ENCODE measurements at regions not wholly inside any gene's neighbourhood (a gene's known extent, or its start where the extent isn't known, plus 50 kb on each side); places are given as distances from the start of the nearest gene placed in this dataset.
A peak's percentile ranks its signal among the peaks of the same experiment; 100 is the strongest.

GRCh38 chr10:113988535-113988934, 55.1 kb upstream of the ADRB1 start:
- peaks cover 10% of the 10 kb centered on the region for H3K4me1 Mint-ChIP-seq (ENCODE audit: low read depth)
- H3K27ac Mint-ChIP-seq, result no peak overlapping the region
- no peak overlapping the region for H3K4me3 Mint-ChIP-seq
- no peak for DNase-seq (ENCODE audit: low spot score)
- peaks cover 14% of the 10 kb centered on the region for H3K9me3 Mint-ChIP-seq
- H3K36me3 Mint-ChIP-seq (ENCODE audit: low read depth), result no peaks in the 10 kb centered on the region
- peaks cover 75% of the 10 kb centered on the region for H3K27me3 Mint-ChIP-seq (ENCODE audit: low read depth)

GRCh38 chr10:113991091-113991860, 52.4 kb upstream of the ADRB1 start:
- Mint-ChIP-seq H3K27ac (no peak overlapping the region), H3K27me3 (ENCODE audit: low read depth) (peaks cover 77% of the 10 kb centered on the region), H3K9me3 (peaks cover 14% of the 10 kb centered on the region), H3K4me1 (ENCODE audit: low read depth) (peaks cover 7% of the 10 kb centered on the region), H3K4me3 (no peak overlapping the region), H3K36me3 (ENCODE audit: low read depth) (no peaks in the 10 kb centered on the region)
- peak; percentile 14 for DNase-seq (ENCODE audit: low spot score)

GRCh38 chr10:113992471-113993011, 51.1 kb upstream of the ADRB1 start:
- H3K4me3 Mint-ChIP-seq, result no peak overlapping the region
- H3K27me3 Mint-ChIP-seq (ENCODE audit: low read depth), result peaks cover 75% of the 10 kb centered on the region
- no peak overlapping the region for H3K27ac Mint-ChIP-seq
- no peaks in the 10 kb centered on the region for H3K36me3 Mint-ChIP-seq (ENCODE audit: low read depth)
- no peak for DNase-seq (ENCODE audit: low spot score)
- H3K9me3 Mint-ChIP-seq, result peaks cover 7% of the 10 kb centered on the region
- H3K4me1 Mint-ChIP-seq (ENCODE audit: low read depth), result peaks cover 7% of the 10 kb centered on the region

- no peaks in the 10 kb centered on the region for H3K9me3 Mint-ChIP-seq
- no peak overlapping the region for H3K4me3 Mint-ChIP-seq
- no peak overlapping the region for H3K27ac Mint-ChIP-seq
- no peak for DNase-seq (ENCODE audit: low spot score)
- H3K27me3 Mint-ChIP-seq (ENCODE audit: low read depth), result peaks cover 66% of the 10 kb centered on the region
- H3K36me3 Mint-ChIP-seq (ENCODE audit: low read depth), result no peaks in the 10 kb centered on the region
- H3K4me1 Mint-ChIP-seq (ENCODE audit: low read depth), result peaks cover 3% of the 10 kb centered on the region
These were observed 50.1 kb upstream of the ADRB1 start for GRCh38 chr10:113993489-113993991.
